HS-27A (cell line): ENCODE measurements at regions not wholly inside any gene's neighbourhood (a gene's known extent, or its start where the extent isn't known, plus 50 kb on each side); places are given as distances from the start of the nearest gene placed in this dataset.

Experiments used
- DNase-seq: peaks from one replicate; pipeline ENCODE4 v3.0.0-alpha.2; 2012; ENCODE audit warnings: low read depth, missing footprints

DNA sequence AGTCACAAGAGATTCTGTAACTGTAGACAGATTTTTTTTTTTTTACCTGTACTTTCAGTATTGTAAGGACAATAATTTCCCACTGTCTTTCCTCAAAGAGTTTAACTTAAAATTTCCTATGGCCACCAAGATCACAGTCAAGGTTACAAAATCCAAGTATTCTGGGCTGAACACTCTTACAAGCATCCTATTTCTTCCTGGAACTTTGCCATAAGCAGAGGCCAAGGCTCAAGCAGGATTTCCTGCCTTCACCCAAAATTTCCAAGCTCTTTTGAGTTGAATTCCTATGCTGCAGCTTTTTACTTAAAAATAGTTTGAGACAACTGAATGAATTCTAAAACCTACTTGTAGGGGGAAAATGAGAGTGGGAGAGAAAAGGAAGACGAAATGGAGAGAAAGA, 299.4 kb downstream of the ZNF516 start:
- DNase-seq, result no peak

DNA sequence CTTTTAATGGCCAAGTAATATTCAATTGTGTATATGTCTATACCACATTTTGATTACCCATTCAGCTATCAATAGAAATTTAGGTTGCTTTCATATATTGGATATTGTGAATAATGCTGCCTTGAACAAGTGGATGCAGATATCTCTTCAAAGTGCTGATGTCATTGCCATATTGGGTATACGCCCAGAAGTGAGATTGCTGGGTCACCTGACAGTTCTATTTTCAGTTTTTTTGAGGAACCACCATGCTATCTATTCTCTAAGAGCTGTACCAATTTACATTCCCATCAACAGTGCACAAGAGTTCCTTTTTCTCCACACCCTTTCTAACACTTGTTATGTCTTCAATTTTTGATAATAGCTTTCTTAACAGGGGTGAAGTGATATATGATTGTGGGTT, 306.9 kb downstream of the ZNF516 start:
- no peak for DNase-seq

DNA sequence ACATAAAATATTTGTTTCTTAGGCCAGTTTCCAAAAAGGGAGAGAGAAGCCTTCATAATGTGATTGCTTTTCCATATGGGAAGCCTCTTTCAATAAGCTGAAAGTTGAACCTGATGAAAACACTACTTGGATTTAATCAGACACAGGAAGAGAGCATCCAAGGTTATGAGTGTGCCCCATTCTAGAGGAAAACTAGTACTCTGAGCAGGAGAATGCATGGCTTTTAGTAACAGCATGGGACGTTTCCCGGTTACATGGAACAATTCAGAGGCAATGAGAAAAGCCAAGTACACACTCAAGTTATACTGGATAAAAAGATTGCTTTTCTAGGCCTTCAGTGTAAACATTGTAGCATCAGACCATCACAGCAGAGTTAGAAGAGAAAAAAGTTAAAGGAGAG, 315.8 kb downstream of the ZNF516 start:
- DNase-seq, result no peak

DNA sequence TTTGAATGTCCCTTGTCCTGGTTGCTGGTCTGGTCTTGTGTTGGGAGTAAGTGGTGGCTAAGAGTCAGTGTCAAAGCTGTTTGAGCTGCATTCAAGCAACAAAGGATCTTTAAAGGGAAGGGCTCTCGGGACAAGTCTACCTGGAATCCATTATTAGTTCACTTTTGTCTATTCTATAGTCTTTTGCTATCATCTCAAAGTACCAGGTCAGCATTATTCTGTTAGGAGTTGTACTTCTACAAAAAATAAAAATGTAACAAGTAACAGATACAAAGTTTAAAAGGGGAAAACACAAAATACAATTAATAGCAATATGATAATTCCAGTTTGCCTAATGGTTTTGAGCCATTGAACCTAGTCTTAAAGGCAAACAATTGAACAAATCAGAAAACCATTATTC, 317.9 kb downstream of the ZNF516 start:
- no peak for DNase-seq

DNA sequence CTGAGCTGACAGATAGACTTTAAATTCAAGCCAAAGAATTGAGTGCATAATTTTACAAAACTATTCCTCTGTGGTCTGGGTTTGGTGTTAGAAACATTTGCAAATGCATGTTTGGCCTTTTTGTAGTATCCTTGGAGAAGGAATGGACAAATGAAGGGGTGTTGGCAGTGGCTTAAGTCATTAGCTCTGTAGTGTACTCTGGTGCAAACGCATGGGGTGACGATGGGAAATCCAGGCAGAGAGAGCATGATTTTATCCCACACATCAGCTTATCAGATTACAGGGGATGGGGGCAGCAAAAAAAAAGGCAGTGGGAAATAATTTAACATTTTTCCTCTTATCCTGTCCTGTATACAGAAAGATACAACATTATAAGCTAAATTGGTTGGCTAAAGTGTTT, 320.6 kb downstream of the ZNF516 start:
- no peak for DNase-seq

DNA sequence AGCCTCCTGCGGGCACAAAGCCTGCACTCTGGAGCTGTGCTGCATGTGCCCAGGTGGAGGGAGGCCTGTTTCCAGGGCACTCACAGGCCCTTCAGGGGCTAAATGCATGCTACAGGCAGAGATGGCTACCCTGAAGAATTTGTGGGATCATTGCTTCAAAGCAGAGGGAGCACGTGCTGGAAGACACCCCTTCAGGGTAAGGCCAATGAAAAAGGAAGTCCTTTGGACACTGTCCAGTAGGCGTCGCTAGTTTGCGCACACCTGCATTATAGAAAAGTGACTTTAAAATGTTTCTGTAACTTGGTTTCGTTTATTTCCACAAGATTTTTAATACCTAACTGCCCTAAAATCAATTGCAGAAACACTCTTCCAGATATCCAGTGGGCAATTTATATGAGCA, 325.3 kb downstream of the ZNF516 start:
- no peak for DNase-seq

DNA sequence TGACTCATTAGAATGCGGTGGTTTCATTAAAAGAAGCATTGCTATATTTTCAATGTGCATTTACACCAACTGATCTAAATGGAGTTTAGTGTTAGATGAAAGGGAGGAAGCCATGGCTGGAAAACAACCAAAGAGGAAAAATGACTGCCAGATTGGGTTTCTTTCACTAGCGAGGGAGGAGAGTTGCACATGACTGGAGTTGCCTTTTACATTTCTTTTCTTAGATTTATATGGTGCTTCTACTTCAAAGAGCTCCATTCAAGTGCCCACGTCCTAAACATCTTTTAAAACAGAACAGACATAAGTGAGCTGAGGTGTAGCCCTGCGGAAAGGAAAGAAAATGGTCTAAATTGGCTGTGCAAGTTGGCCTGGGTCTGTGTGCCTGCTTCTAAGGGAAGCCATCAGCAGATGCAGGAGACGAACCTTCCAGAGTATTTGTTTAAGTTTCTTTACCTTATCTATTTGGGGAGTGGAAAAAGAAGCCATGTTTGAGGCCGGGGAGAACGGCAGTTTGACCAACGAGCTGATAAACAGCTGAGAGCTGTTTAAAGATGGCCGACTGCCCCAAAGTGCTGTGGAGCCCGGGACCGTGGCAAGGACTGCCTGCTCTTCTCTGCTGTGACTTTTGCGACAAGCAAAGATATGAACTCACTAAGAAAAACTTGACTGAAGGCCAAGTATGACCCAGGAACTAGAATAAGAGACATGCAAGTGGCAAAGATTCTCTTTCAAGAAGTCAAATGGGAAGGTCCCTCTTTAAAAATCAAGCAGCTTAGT, 327.0 kb downstream of the ZNF516 start:
- no peak for DNase-seq

DNA sequence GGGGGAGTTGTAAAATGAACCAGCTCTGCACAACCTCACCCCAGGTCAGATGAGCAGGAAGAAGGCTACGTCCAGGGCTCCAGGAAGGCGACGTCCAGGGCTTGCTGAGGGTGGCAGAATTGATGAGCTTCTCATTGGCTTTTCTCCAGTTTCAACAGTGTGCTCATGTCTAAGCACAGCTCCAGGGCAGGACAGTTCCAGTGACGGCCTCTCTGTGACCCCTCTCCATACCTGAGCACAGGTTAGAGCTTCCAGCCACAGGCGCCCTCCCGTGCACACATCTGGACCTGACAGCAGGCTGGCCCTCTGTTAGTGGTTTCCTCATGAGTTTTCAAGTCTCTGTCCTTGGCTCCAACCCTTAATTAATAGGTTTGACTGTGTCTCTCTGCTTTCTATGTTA, 327.6 kb downstream of the ZNF516 start:
- no peak for DNase-seq

DNA sequence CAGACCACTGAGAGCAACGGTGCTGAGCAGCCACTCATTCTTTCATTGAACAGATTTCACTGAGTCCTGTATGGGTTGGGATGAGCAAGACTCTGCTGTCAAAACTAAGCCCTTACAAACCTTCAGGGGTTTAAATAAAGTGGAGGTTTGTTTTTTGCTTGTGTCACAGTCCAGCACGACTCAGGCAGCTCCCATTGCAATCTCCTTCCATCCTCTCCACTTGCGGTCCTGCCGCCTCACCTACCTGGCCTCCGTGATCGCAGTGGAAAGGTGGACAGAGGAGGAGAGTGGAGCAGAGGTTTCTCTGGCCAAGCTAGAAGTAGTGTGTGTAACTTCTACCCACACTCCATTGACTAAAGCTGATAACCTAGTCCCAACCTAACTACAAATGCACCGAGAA, 332.2 kb downstream of the ZNF516 start:
- DNase-seq, result no peak

DNA sequence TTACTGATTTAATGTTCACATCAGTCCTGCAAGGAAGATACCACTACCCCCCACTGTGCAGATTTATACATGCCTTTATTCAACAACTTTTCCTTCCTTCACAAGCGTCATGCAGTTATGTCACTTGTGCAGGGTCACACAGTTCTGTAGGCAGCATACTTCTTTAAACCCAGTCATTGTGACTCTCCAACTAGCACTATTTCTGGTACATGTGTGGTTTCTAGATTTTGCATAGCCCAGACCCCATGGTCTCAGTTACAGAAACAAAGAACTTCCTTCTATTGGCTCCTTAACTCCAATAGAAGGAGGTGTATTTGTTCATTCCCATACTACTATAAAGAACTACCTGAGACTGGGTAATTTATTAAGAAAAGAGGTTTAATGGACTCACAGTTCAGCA, 333.1 kb downstream of the ZNF516 start:
- DNase-seq, result no peak

DNA sequence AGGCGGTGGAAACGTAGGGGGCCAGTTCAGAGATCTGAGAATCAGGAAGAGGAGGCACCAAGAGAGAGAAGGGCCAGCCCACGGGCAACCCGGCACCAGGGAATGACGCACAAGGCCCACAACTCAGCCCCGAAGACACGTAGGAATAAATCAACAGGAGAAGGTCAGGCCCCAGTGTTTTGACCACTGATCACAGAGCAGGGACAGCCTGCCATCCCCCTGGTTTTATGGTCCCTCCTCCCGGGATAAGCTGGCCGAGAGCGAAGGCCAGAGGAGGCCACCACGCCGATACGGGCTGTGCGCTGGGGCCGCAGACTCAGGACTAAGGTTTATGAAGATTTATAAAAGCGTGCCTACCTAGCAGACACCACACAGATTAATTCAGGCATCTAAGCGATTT, 341.4 kb downstream of the ZNF516 start:
- no peak for DNase-seq

DNA sequence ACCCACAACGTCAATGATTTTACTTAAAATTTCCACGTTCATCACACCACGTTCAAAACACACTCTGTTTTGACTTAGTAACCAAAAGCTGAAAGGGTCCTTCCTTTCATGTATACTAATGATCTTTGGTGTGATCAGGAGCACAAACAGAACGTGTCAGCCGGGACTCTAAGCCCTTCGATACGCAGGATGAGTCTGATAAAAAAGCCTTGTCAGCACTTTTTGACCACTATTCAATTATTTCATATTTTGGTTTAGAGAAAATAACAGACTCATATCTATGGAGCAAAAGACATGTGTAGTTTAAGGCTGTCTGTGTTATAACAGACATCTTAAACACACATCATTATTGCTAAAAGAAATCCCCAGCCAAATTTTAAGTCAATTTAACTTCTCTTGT, 345.3 kb downstream of the ZNF516 start:
- DNase-seq, result no peak

DNA sequence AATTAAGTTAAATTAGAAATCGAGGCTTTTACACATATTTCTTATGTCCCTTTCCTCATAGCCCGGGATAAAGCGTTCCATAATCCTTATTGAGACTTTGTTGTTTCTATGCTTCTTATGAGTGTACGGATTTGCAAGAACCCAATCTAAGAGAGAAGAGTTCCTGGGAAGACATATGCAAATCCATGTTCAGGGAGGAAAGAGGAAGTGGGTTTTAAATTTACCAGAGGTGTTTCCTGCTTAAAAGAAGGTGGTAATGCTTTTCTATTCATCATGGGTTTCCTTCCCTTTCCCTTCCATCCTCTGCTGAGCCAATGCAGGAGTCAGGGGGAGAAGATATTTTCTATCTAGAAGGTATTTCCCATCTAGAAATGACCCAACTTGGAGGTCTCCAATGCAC, 345.8 kb downstream of the ZNF516 start:
- DNase-seq, result no peak

DNA sequence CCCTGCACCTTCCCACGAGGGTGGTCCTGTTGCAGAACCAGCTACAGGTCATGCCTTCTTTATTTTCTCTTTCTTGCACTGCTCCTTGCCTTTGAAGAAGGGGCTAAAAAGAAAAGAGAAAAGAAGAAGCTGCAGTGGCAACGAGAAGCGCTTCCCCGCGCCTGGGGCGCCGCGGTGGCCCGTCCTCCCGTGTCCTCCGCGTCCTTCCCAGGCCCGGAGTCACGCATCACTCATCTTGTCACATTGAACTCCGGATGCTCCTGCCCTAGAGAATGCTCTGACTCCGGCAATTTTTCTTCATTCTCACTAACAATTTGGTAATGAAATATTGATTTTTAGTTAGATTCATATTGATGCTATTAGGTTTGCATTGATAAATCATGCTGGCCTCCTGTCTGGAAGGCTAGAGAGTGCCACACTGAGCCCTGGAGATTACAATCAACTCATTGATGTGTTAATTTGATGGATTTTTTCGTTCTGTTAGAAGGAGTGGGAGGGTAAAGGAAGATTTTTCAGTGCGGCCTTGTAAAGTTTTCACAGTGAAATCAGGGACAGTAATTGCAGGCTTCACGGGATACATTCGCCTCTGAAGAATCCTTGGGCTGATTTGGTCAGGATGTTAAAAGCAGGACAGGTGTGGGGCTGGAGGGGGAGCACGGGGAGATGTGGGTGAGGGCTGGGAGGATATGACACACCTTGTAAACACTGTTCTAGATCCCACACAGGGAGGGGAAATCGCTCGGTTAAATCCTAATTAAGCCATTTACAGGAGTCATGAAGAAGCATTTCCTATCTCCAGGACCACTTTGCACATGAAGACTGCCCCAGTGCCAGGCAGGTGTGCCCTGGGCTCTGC, 349.3 kb downstream of the ZNF516 start:
- DNase-seq, result no peak

DNA sequence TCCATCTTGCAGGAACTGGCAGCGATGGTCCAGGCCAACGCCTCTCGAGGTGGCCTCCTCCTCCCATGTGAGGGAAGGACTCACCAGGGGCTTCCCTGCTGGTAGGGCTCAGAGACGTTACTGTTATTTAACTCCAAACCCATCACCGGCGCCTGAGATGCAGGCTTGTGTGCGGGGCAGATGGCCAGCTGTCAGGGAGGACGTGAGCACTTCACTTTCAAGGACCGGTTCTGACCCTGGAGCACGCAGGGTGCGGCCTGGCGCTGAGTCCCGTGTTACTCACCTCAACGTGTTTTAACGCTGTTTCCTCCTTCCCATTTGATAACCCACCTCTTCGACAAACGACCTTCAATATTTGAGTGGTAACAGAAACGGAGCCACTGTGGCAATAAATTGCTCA, 350.2 kb downstream of the ZNF516 start:
- DNase-seq, result no peak

DNA sequence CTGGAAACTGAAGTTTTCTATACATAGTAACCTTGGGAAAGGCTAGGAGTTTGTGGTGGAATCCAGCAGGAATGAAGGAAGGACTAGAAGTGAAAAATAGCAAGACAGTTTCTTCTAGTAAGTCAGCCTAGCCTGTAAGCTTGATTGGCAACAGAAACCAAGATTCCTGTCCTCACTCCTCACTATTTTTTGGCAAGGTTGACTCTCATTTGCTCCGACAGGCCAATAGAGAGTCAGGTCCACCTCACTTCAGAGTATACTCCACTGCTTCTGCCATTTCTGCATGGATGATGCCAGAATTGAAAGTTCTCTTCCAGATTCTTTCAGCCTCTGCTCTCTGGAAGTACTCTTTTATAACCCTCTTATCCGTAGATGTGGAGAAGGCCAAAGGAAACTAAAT, 352.4 kb downstream of the ZNF516 start:
- no peak for DNase-seq

DNA sequence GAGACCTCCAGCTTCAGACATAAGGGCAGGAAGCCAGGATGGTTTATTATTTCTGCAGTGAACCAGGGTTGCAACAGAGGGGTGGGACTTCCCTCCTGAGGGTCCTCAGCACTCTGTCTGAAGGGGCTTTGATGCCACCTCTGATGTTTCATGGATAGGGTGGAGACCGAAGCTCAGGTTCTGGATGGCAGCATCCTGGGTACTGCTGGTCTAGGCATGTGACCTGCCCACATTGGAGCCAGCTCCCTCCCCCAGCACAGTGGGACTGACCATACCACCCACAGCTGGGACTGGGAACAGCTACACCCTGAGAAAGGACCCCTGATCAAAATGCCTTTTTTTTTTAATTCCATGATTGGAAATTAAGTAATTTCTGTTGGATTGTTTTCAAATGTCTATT, 355.2 kb downstream of the ZNF516 start:
- no peak for DNase-seq

DNA sequence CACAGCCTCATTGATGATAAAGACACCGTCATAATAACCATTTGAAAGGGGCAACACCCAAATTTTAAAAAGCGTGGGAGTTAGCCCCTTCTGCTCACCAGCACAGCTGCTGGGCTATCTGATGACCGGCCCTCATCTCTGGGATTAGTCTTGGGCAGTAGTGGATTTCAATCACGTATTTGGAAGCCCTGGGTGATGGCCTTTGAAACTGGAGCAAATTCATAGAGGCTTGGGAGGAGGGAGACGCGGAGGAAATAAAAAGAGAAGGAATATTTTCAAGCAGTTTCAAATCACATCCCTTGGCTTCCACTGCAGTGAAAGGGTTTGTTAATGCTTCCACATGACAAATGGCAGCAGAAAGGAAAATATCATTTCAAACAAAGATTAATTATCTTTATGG, 357.8 kb downstream of the ZNF516 start:
- DNase-seq, result no peak

DNA sequence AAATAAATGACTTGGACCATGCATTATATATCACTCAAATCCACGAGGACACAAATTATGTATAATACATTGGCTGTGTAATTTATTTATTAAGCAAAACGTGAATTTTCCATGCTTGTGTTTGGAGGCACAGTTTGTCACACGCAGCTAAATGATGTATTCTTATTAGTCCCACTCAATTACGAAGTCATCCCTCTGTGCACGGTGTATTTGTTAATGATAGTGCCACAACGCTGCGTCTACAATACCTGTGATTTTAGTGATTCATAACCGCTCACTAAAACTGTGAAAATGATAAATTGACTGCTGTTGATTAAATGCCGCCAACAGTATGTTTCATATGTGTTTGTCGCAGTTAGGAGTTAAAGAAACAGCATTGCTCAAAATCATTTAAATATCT, 358.3 kb downstream of the ZNF516 start:
- no peak for DNase-seq

DNA sequence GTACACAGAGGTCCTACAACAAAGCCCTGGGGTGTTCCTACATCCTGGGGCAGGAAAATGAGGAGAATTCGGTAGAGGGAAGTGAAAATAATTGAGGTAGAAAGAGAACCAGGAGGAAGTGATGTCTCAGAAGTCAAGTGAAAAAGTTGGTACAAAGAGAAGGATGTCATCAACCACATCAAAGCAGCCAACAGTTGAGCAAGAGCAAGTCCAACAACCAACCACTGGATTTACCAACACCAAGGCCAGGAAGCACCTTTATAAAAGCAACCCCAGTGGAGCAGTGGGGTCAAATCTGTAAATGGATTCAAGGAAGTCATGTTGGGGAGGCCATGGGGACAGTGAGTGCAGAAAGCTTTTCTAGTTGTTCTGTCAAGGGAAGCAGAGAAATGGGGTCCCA, 360.4 kb downstream of the ZNF516 start:
- DNase-seq, result no peak

DNA sequence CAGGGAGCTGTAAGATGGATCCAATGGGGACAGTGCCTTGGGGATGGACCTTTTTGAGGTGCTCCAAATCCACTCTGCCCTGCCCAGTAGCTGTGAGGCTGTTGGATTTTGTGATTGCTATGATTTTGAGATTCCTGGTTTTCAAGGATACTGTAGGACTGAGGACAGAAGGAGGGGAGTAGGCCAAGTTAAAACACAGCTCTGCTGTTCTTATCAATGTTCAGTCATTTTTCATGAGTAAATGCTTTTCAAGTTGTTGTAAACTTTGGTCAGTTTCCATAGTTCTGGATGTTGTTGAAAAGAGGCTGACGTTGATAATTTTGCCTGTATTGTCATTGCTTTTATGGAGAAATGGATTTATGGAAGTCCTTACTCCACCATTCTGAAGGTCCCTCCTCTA, 361.2 kb downstream of the ZNF516 start:
- DNase-seq, result no peak

DNA sequence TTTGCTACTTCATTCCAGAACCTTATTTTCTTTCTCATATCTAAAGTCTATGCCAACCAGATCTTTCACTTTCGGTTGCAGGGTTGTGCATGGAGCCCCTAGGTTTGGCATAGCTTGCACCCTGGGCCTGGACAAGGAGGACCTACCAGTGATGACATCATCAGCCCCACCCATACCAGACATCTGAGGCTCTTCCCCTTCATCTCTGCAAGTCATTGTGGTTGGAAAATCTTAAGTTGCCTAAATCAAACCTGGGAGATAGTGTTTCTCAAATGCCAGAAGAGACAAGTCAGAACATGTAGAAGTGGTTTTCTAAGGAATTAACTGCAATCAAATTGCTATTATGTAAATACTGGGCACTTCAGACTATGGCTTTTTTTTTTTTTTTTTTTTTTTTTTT, 363.3 kb downstream of the ZNF516 start:
- DNase-seq, result no peak

DNA sequence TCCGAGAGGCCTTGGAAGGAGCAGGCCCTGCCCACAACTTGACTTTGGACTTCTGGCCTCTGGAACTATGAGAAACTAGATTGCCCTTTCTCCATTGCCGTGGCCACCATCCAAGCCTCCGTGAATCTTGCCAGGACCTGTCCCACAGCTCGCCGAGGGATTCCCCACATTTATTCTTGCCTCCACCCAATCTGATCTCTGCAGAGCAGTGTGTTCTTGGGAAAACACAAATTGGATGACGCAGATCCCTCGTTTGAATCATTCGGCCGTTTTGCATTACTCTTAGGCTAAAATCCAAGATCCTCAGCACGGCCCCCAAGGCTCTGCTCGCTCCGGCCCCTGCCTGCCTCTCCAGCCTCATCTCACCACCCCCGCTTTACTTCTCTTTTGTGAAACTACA, 364.2 kb downstream of the ZNF516 start:
- no peak for DNase-seq

DNA sequence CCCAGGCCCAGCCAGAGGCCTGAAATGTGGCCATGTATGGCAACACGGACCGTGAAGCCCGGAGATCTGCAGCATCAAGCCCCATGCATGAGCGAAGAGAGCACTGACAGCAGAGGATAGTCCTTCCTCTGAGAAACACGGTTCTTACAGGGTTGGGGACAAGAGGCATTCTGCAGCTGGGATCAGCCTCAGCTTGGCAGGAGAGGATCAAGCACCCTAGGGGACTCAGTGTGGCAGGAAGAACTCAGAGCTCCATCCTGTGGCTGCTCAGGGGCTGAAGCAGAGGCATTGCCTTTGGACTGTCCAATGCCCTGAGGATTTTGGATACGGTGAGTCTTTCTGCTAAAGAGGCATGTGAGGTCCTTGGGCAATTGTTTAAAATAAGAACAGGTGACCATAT, 368.7 kb downstream of the ZNF516 start:
- DNase-seq, result no peak
